ENCODE measurements at regions not wholly inside any gene's neighbourhood (a gene's known extent, or its start where the extent isn't known, plus 50 kb on each side); places are given as distances from the start of the nearest gene placed in this dataset.
"Not testable (repeated sequence)": the region's sequence is repeated elsewhere in the genome, so short reads cannot be mapped to it uniquely, and the experiment has no call there.

DNA sequence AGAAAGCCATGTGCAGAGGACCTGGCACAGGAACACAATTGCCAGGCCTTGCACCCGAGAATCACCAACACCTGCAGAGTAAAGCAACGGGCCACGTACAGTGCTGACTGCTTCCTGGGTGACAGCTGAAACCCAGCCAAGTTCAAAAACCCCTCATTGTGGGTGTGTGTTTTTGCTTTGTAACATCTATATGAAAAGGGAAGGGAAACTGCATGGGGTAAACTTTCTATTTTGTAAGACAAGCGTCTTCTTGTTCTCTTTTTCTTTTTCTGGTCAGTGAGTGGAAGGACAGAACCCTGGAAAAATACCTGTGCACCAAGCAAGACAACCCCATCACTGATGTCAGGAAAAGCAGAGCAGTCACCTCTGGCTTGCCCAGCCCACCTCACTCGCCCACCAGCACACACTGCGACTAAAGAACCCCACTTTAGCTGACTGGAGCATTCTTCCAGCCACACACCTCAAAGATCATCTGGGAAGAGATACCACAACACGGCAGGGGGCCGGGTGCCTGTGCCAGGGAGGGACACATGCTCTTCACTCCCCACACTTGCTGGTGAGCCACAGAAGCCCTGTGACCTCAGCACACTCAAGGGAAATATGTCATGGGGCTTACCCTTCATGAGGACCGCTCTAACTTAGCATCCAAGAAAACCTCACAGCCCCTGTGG, 172.3 kb downstream of the NDUFA12 start:
- ATAC-seq: peak; percentile 88
- POLR2A ChIA-PET: no interaction called here

DNA sequence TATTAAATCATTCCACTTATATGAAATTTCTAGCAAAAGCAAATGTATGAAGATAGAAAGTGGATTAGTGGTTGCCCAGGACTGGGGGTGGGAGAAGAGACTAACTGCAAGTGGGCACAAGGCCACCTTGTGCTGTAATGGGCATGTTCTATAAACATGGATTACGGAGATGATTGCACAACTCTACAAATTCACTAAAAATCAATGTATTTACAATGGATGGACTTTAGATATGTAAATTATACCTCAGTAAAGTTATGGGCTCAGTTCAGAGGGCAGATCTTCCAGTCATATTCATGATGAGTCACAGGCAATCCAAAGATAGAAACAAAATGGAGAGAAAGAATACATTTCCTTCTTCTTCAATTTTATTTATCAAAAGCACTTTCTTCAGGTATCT, 173.9 kb downstream of the NDUFA12 start:
- intact Hi-C loops (cut with micrococcal nuclease): no loop called here

More for the DNA sequence above, 172.3 kb downstream of the NDUFA12 start:
- Mint-ChIP-seq H3K9me3 (peaks cover 3% of the 10 kb centered on the region), H3K4me3 (peak overlapping the region; percentile 9), H3K27ac (peak overlapping the region; percentile 77), H3K4me1 (ENCODE audit: low read depth) (peaks cover 21% of the 10 kb centered on the region), H3K27me3 (no peaks in the 10 kb centered on the region), H3K36me3 (ENCODE audit: low read depth) (no peaks in the 10 kb centered on the region)
- TF ChIP-seq, protein P1, sequence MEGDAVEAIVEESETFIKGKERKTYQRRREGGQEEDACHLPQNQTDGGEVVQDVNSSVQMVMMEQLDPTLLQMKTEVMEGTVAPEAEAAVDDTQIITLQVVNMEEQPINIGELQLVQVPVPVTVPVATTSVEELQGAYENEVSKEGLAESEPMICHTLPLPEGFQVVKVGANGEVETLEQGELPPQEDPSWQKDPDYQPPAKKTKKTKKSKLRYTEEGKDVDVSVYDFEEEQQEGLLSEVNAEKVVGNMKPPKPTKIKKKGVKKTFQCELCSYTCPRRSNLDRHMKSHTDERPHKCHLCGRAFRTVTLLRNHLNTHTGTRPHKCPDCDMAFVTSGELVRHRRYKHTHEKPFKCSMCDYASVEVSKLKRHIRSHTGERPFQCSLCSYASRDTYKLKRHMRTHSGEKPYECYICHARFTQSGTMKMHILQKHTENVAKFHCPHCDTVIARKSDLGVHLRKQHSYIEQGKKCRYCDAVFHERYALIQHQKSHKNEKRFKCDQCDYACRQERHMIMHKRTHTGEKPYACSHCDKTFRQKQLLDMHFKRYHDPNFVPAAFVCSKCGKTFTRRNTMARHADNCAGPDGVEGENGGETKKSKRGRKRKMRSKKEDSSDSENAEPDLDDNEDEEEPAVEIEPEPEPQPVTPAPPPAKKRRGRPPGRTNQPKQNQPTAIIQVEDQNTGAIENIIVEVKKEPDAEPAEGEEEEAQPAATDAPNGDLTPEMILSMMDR (IDR thresholded peaks at IDR 0.05): no peak
- CTCF ChIA-PET: interaction anchor here (0.9 kb wide), 1 partner anchor 45 kb away, joined by 3 read pairs; no protein-coding TSS in a partner anchor
- intact Hi-C loops (cut with micrococcal nuclease): no loop called here
- peak; percentile 71 for DNase-seq

DNA sequence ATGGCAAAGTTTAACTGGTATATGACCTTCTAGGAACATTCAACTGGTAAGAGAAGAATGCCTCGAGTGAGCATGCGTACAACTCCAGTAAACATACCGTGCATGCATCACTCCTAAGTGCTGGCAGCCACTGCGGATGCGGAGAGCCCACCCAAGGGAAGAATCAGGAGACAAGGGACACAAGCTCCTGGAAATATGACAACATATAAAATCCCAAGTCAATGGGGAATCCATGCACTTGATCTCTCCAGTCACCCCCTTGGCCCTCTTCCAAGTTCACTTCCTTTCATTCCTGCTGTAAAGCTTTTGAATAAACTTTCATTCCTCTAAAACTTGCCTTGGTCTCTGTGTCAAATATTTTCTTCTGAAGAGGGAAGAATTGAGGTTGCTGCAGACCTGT, 168.7 kb upstream of the TMCC3 start:
- intact Hi-C loops (cut with micrococcal nuclease): no loop called here
- ATAC-seq: no peak
- CTCF ChIA-PET: interaction anchor here (1.0 kb wide), 1 partner anchor 11 kb away, joined by 4 read pairs; no protein-coding TSS in a partner anchor

More for the DNA sequence above, 173.9 kb downstream of the NDUFA12 start:
- no peak overlapping the region for H3K4me3 Mint-ChIP-seq
- H3K27me3 Mint-ChIP-seq: peaks cover 1% of the 10 kb centered on the region
- TF ChIP-seq, protein P1 (IDR thresholded peaks at IDR 0.05): no peak
- peaks cover 21% of the 10 kb centered on the region for H3K4me1 Mint-ChIP-seq (ENCODE audit: low read depth)
- ChIA-PET POLR2A (no interaction called here), CTCF (no interaction called here)
- H3K27ac Mint-ChIP-seq: no peak overlapping the region
- DNase-seq: no peak
- no peak for ATAC-seq
- H3K36me3 Mint-ChIP-seq (ENCODE audit: low read depth): no peaks in the 10 kb centered on the region
- peaks cover 3% of the 10 kb centered on the region for H3K9me3 Mint-ChIP-seq

DNA sequence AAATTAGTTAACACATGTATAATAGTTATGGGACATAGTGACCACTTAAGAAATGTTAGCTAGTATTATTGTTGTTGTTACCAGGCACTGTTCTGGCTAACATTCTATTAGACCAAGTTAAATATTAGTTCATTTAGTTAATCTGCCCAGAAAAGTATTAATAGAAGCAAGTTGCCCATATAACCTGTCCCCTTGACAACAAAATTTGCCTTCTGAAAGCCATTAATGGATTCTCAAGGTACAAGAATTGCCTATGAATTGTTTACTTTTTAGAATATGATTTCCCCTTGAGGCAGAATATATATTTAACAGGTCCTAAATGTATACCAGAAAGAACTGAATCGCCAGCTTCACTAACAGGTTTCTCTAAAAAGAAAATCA, 167.3 kb upstream of the TMCC3 start:
- ATAC-seq: no peak
- POLR2A ChIA-PET: interaction anchor here (1.1 kb wide), 1 partner anchor 12 kb away, joined by 3 read pairs; no protein-coding TSS in a partner anchor

More for the DNA sequence above, 168.7 kb upstream of the TMCC3 start:
- POLR2A ChIA-PET: no interaction called here
- Mint-ChIP-seq H3K9me3 (peaks cover 6% of the 10 kb centered on the region), H3K27me3 (no peaks in the 10 kb centered on the region), H3K4me3 (no peak overlapping the region), H3K27ac (no peak overlapping the region), H3K36me3 (ENCODE audit: low read depth) (no peaks in the 10 kb centered on the region), H3K4me1 (ENCODE audit: low read depth) (no peaks in the 10 kb centered on the region)
- DNase-seq: no peak
- TF ChIP-seq, protein P1 (IDR thresholded peaks at IDR 0.05): no peak

GRCh38 chr12:94817201-94817600, 166.8 kb upstream of the TMCC3 start:
- POLR2A ChIA-PET: interaction anchor here (1.1 kb wide), 1 partner anchor 13 kb away, joined by 3 read pairs; no protein-coding TSS in a partner anchor
- H3K4me1 Mint-ChIP-seq (ENCODE audit: low read depth); H3K4me3 Mint-ChIP-seq: not testable (repeated sequence)

More for the DNA sequence above, 167.3 kb upstream of the TMCC3 start:
- H3K27ac Mint-ChIP-seq: no peak overlapping the region
- intact Hi-C loops (cut with micrococcal nuclease): no loop called here
- DNase-seq: no peak
- no peaks in the 10 kb centered on the region for H3K4me1 Mint-ChIP-seq (ENCODE audit: low read depth)
- TF ChIP-seq, protein P1 (IDR thresholded peaks at IDR 0.05): no peak
- H3K9me3 Mint-ChIP-seq: peaks cover 16% of the 10 kb centered on the region
- H3K36me3 Mint-ChIP-seq (ENCODE audit: low read depth): no peaks in the 10 kb centered on the region
- no peaks in the 10 kb centered on the region for H3K27me3 Mint-ChIP-seq
- CTCF ChIA-PET: interaction anchor here (1.0 to 1.2 kb wide), 2 partner anchors 10 to 17 kb away, joined by 3 read pairs; no protein-coding TSS in a partner anchor
- H3K4me3 Mint-ChIP-seq: no peak overlapping the region

DNA sequence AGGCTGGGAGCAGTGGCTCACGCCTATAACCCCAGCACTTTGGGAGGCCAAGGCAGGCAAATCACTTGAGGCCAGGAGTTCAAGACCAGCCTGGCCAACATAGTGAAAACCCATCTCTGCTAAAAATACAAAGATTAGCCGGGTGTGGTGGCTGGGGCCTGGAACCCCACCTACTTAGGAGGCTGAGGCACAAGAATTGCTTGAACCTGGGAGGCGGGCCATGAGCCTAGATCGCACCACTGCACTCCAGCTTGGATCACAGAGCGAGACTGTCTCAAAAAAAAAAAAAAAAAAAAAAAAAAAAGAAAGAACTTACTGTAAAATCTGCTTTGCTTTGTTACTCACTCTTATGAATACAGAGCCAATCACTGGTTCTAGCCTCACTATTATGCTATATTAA, 166.4 kb upstream of the TMCC3 start:
- H3K27ac Mint-ChIP-seq; POLR2A ChIA-PET; ATAC-seq; DNase-seq; H3K27me3 Mint-ChIP-seq; CTCF ChIA-PET; H3K36me3 Mint-ChIP-seq (ENCODE audit: low read depth); H3K4me1 Mint-ChIP-seq (ENCODE audit: low read depth); H3K4me3 Mint-ChIP-seq; intact Hi-C loops (cut with micrococcal nuclease): not testable (repeated sequence)
- H3K9me3 Mint-ChIP-seq: peaks cover 19% of the 10 kb centered on the region

More at GRCh38 chr12:94817201-94817600, 166.8 kb upstream of the TMCC3 start:
- H3K27ac Mint-ChIP-seq; H3K36me3 Mint-ChIP-seq (ENCODE audit: low read depth); H3K27me3 Mint-ChIP-seq; intact Hi-C loops (cut with micrococcal nuclease); ATAC-seq; DNase-seq: not testable (repeated sequence)
- H3K9me3 Mint-ChIP-seq: peaks cover 19% of the 10 kb centered on the region
- CTCF ChIA-PET: interaction anchor here (1.0 to 1.2 kb wide), 2 partner anchors 9 to 17 kb away, joined by 3 read pairs; no protein-coding TSS in a partner anchor
